Neuron (in vitro differentiated cells): ENCODE measurements at regions not wholly inside any gene's neighbourhood (a gene's known extent, or its start where the extent isn't known, plus 50 kb on each side); places are given as distances from the start of the nearest gene placed in this dataset.

ENCODE experiments used
- H2AFZ ChIP-seq: one replicate; pipeline ENCODE4 v1.6.1; 2013; ENCODE audit warnings: low read depth, mild to moderate bottlenecking, inconsistent platforms, low read length, moderate library complexity
- H3K27me3 ChIP-seq: one replicate; pipeline ENCODE4 v1.6.1; 2013; ENCODE audit warnings: low read length; ENCODE audit not compliant: insufficient read depth
- H3K36me3 ChIP-seq: one replicate; pipeline ENCODE4 v1.6.1; 2013; ENCODE audit warnings: low read length; ENCODE audit not compliant: insufficient read depth
- H3K4me1 ChIP-seq: one replicate; pipeline ENCODE4 v1.6.1; 2013; ENCODE audit warnings: low read length; ENCODE audit not compliant: insufficient read depth
- H3K4me3 ChIP-seq: 2 replicates; pipeline ENCODE4 v1.5.1; 2013; ENCODE audit warnings: mild to moderate bottlenecking, low read length, moderate library complexity
- H3K9me3 ChIP-seq: one replicate; pipeline ENCODE4 v1.6.1; 2013; ENCODE audit warnings: low read length

GRCh38 chr5:17808566-17808965 is 174.3 kb downstream of the TAF11L14 start:
- Histone ChIP-seq H3K4me1 (peaks cover 35% of the 10 kb centered on the region), H3K9me3 (no peaks in the 10 kb centered on the region), H3K27me3 (no peaks in the 10 kb centered on the region), H3K4me3 (no peak overlapping the region), H3K36me3 (no peaks in the 10 kb centered on the region), H2AFZ (no peak overlapping the region)

GRCh38 chr5:17810734-17811133 is 176.5 kb downstream of the TAF11L14 start:
- H3K4me1 ChIP-seq: peaks cover 33% of the 10 kb centered on the region
- no peak overlapping the region for H2AFZ ChIP-seq
- no peaks in the 10 kb centered on the region for H3K27me3 ChIP-seq
- no peaks in the 10 kb centered on the region for H3K36me3 ChIP-seq
- no peaks in the 10 kb centered on the region for H3K9me3 ChIP-seq
- H3K4me3 ChIP-seq: no peak overlapping the region

GRCh38 chr5:17813214-17813613 is 179.0 kb downstream of the TAF11L14 start:
- H3K9me3 ChIP-seq: no peaks in the 10 kb centered on the region
- no peaks in the 10 kb centered on the region for H3K27me3 ChIP-seq
- no peak overlapping the region for H2AFZ ChIP-seq
- peaks cover 11% of the 10 kb centered on the region for H3K4me1 ChIP-seq
- H3K36me3 ChIP-seq: no peaks in the 10 kb centered on the region
- no peak overlapping the region for H3K4me3 ChIP-seq

- no peak overlapping the region for H2AFZ ChIP-seq
- H3K27me3 ChIP-seq: no peaks in the 10 kb centered on the region
- H3K36me3 ChIP-seq: no peaks in the 10 kb centered on the region
Measured at GRCh38 chr5:17816505-17816904, 182.2 kb downstream of the TAF11L14 start.

GRCh38 chr5:17816944-17817343 is 182.7 kb downstream of the TAF11L14 start:
- Histone ChIP-seq H3K4me3 (no peak overlapping the region), H3K27me3 (no peaks in the 10 kb centered on the region), H3K4me1 (no peaks in the 10 kb centered on the region), H3K36me3 (no peaks in the 10 kb centered on the region), H2AFZ (no peak overlapping the region), H3K9me3 (no peaks in the 10 kb centered on the region)

More at GRCh38 chr5:17816505-17816904, 182.2 kb downstream of the TAF11L14 start:
- H3K4me3 ChIP-seq: no peak overlapping the region
- no peaks in the 10 kb centered on the region for H3K4me1 ChIP-seq
- no peaks in the 10 kb centered on the region for H3K9me3 ChIP-seq

- H3K36me3 ChIP-seq: no peaks in the 10 kb centered on the region
- no peaks in the 10 kb centered on the region for H3K4me1 ChIP-seq
- H3K4me3 ChIP-seq: no peak overlapping the region
- no peaks in the 10 kb centered on the region for H3K9me3 ChIP-seq
- H2AFZ ChIP-seq: no peak overlapping the region
- H3K27me3 ChIP-seq: no peaks in the 10 kb centered on the region
Measured at GRCh38 chr5:17817990-17818389, 183.7 kb downstream of the TAF11L14 start.

- H3K36me3 ChIP-seq: no peaks in the 10 kb centered on the region
- no peaks in the 10 kb centered on the region for H3K4me1 ChIP-seq
- H3K9me3 ChIP-seq: no peaks in the 10 kb centered on the region
- H2AFZ ChIP-seq: no peak overlapping the region
- no peaks in the 10 kb centered on the region for H3K27me3 ChIP-seq
- no peak overlapping the region for H3K4me3 ChIP-seq
Measured at GRCh38 chr5:17819783-17820182, 185.5 kb downstream of the TAF11L14 start.

GRCh38 chr5:17828681-17829080 is 194.4 kb downstream of the TAF11L14 start:
- H3K4me3 ChIP-seq: no peak overlapping the region
- no peak overlapping the region for H2AFZ ChIP-seq
- no peaks in the 10 kb centered on the region for H3K36me3 ChIP-seq
- peaks cover 3% of the 10 kb centered on the region for H3K9me3 ChIP-seq
- H3K27me3 ChIP-seq: no peaks in the 10 kb centered on the region
- H3K4me1 ChIP-seq: peaks cover 36% of the 10 kb centered on the region

GRCh38 chr5:17829456-17829855 is 195.2 kb downstream of the TAF11L14 start:
- peaks cover 3% of the 10 kb centered on the region for H3K9me3 ChIP-seq
- no peaks in the 10 kb centered on the region for H3K27me3 ChIP-seq
- H3K36me3 ChIP-seq: no peaks in the 10 kb centered on the region
- H2AFZ ChIP-seq: no peak overlapping the region
- peaks cover 36% of the 10 kb centered on the region for H3K4me1 ChIP-seq
- no peak overlapping the region for H3K4me3 ChIP-seq

GRCh38 chr5:17831279-17831678 is 197.0 kb downstream of the TAF11L14 start:
- Histone ChIP-seq H3K4me1 (peaks cover 36% of the 10 kb centered on the region), H3K36me3 (no peaks in the 10 kb centered on the region), H2AFZ (no peak overlapping the region), H3K4me3 (no peak overlapping the region), H3K9me3 (peaks cover 3% of the 10 kb centered on the region), H3K27me3 (no peaks in the 10 kb centered on the region)

- Histone ChIP-seq H3K4me1 (peaks cover 36% of the 10 kb centered on the region), H3K36me3 (no peaks in the 10 kb centered on the region), H3K4me3 (no peak overlapping the region), H3K9me3 (peaks cover 2% of the 10 kb centered on the region), H2AFZ (peak overlapping the region; percentile 53), H3K27me3 (no peaks in the 10 kb centered on the region)
Measured at GRCh38 chr5:17832949-17833745, 198.9 kb downstream of the TAF11L14 start.

GRCh38 chr5:17837757-17838156 is 203.5 kb downstream of the TAF11L14 start:
- peaks cover 9% of the 10 kb centered on the region for H3K4me1 ChIP-seq
- H3K9me3 ChIP-seq: peaks cover 2% of the 10 kb centered on the region
- H3K4me3 ChIP-seq: no peak overlapping the region
- H3K36me3 ChIP-seq: no peaks in the 10 kb centered on the region
- no peak overlapping the region for H2AFZ ChIP-seq
- H3K27me3 ChIP-seq: no peaks in the 10 kb centered on the region

GRCh38 chr5:17838469-17838868 is 204.2 kb downstream of the TAF11L14 start:
- no peaks in the 10 kb centered on the region for H3K36me3 ChIP-seq
- peaks cover 2% of the 10 kb centered on the region for H3K9me3 ChIP-seq
- H2AFZ ChIP-seq: no peak overlapping the region
- H3K27me3 ChIP-seq: no peaks in the 10 kb centered on the region
- H3K4me1 ChIP-seq: peaks cover 2% of the 10 kb centered on the region
- no peak overlapping the region for H3K4me3 ChIP-seq

GRCh38 chr5:17839848-17840247 is 205.6 kb downstream of the TAF11L14 start:
- no peaks in the 10 kb centered on the region for H3K36me3 ChIP-seq
- no peaks in the 10 kb centered on the region for H3K4me1 ChIP-seq
- H3K9me3 ChIP-seq: peaks cover 2% of the 10 kb centered on the region
- H3K4me3 ChIP-seq: no peak overlapping the region
- H3K27me3 ChIP-seq: no peaks in the 10 kb centered on the region
- no peak overlapping the region for H2AFZ ChIP-seq
